H1 (cell line): ENCODE measurements at regions not wholly inside any gene's neighbourhood (a gene's known extent, or its start where the extent isn't known, plus 50 kb on each side); places are given as distances from the start of the nearest gene placed in this dataset.

Experiments
- CTCF ChIA-PET: fragments of 300-600 bp; sonication (Branson Sonifier 250); formaldehyde crosslinking; loops from one replicate; lab custom pipeline; 2021; ENCODE audit not compliant: partially characterized antibody; lab: Charles Lee
- POLR2A ChIA-PET: fragments of 300-600 bp; sonication (Branson Sonifier 250); formaldehyde crosslinking; loops from one replicate; lab custom pipeline; 2021; ENCODE audit warnings: inconsistent platforms; ENCODE audit not compliant: partially characterized antibody; lab: Charles Lee
- DNase-seq, 2 experiments: peaks; one replicate each; pipeline versions ENCODE4 v3.0.0 to v3.0.0-alpha.2; 2010 to 2022; ENCODE audit warnings: low spot score in 2 of 2, low read depth in 1 of 2, mixed read lengths in 1 of 2
- FAIRE-seq: peaks from 2 replicates; lab custom pipeline; 2011; peaks lifted over from hg19 to GRCh38; lab: Jason Lieb, UNC
- H2AFZ ChIP-seq: 2 replicates; pipeline ENCODE4 v1.8.1; 2012; ENCODE audit warnings: low read length, inconsistent platforms
- H2AK5ac ChIP-seq: 2 replicates; pipeline ENCODE4 v1.6.1; 2013; ENCODE audit warnings: low read depth, low read length
- H2BK120ac ChIP-seq: replicated peaks from 2 replicates; pipeline ENCODE3; 2013; ENCODE audit warnings: low read depth, low read length, inconsistent platforms
- H2BK12ac ChIP-seq: 2 replicates; pipeline ENCODE4 v1.6.1; 2013; ENCODE audit warnings: low read depth, low read length
- H2BK15ac ChIP-seq: 2 replicates; pipeline ENCODE4 v1.6.1; 2013; ENCODE audit warnings: low read length
- H2BK20ac ChIP-seq: 2 replicates; pipeline ENCODE4 v1.6.1; 2013; ENCODE audit warnings: low read length
- H2BK5ac ChIP-seq: 2 replicates; pipeline ENCODE4 v1.6.1; 2013; ENCODE audit warnings: low read depth, low read length
- H3K14ac ChIP-seq: 2 replicates; pipeline ENCODE4 v1.6.1; 2013; ENCODE audit warnings: inconsistent platforms; ENCODE audit not compliant: insufficient read length
- H3K18ac ChIP-seq: 2 replicates; pipeline ENCODE4 v1.6.1; 2013; ENCODE audit warnings: low read length; ENCODE audit errors: extremely low read depth
- H3K23ac ChIP-seq: 2 replicates; pipeline ENCODE4 v1.6.1; 2013; ENCODE audit warnings: inconsistent platforms; ENCODE audit not compliant: insufficient read length
- H3K23me2 ChIP-seq: 2 replicates; pipeline ENCODE4 v1.6.1; 2013; ENCODE audit warnings: low read depth, low read length
- H3K27ac ChIP-seq: 2 replicates; pipeline ENCODE4 v1.6.1; 2011; ENCODE audit warnings: low read depth, low read length, inconsistent platforms
- H3K27me3 ChIP-seq, 4 experiments: replicated peaks in 1 of 4; 1 replicate in 1 of 4; 2 replicates in 3 of 4; pipeline versions ENCODE4 v1.6.1 to v1.8.1; 2011 to 2013; ENCODE audit warnings: low read length in 3 of 4, mild to moderate bottlenecking in 3 of 4, inconsistent platforms in 2 of 4, mixed read lengths in 2 of 4, moderate library complexity in 1 of 4; ENCODE audit not compliant: control insufficient read depth in 3 of 4, insufficient read depth in 3 of 4; ENCODE audit errors: extremely low read depth in 1 of 4
- H3K36me3 ChIP-seq, 4 experiments: 2 replicates each; pipeline versions ENCODE4 v1.6.1 to v1.8.1; 2011 to 2013; ENCODE audit warnings: mild to moderate bottlenecking in 4 of 4, low read length in 3 of 4, moderate library complexity in 2 of 4, control low read depth in 1 of 4, inconsistent platforms in 1 of 4; ENCODE audit not compliant: insufficient read depth in 4 of 4, control insufficient read depth in 2 of 4
- H3K4ac ChIP-seq: replicated peaks from 2 replicates; pipeline ENCODE3; 2013; ENCODE audit warnings: low read length, low read depth, mixed read lengths, inconsistent platforms; ENCODE audit not compliant: insufficient read length
- H3K4me1 ChIP-seq, 4 experiments: replicated peaks in 1 of 4; 1 replicate in 1 of 4; 2 replicates in 3 of 4; pipeline versions ENCODE4 v1.6.1 to v1.8.1; 2011 to 2013; ENCODE audit warnings: low read length in 3 of 4, inconsistent platforms in 2 of 4, mixed read lengths in 1 of 4; ENCODE audit not compliant: insufficient read depth in 4 of 4, control insufficient read depth in 3 of 4
- H3K4me2 ChIP-seq, 2 experiments: 2 replicates each; pipeline versions ENCODE4 v1.6.1 to v1.8.1; 2011 to 2013; ENCODE audit warnings: low read depth in 2 of 2, low read length in 2 of 2, control low read depth in 1 of 2, inconsistent platforms in 1 of 2, mild to moderate bottlenecking in 1 of 2; ENCODE audit not compliant: insufficient read depth in 1 of 2
- H3K4me3 ChIP-seq, 4 experiments: fragments of 200-600, 300-600 bp in 1 of 4; sonication (generic), shearing (Covaris generic), sonication (Bioruptor Twin) in 1 of 4; 2 replicates each; pipeline versions ENCODE4 v1.5.1 to v1.8.1; 2011 to 2016; ENCODE audit warnings: low read length in 4 of 4, low read depth in 3 of 4, control low read depth in 2 of 4, inconsistent platforms in 2 of 4, mild to moderate bottlenecking in 2 of 4, mixed read lengths in 1 of 4, moderate library complexity in 1 of 4; ENCODE audit not compliant: insufficient read depth in 2 of 4; ENCODE audit errors: extremely low read depth in 1 of 4
- H3K56ac ChIP-seq: replicated peaks from 2 replicates; pipeline ENCODE3; 2013; ENCODE audit warnings: low read depth, mild to moderate bottlenecking, mixed read lengths, low read length, inconsistent platforms; ENCODE audit not compliant: insufficient read length
- H3K79me1 ChIP-seq: 2 replicates; pipeline ENCODE4 v1.6.1; 2013; ENCODE audit warnings: low read depth, low read length, control low read depth
- H3K79me2 ChIP-seq, 2 experiments: 2 replicates each; pipeline versions ENCODE4 v1.6.1 to v1.8.1; 2012 to 2013; ENCODE audit warnings: low read length in 2 of 2, mild to moderate bottlenecking in 2 of 2, inconsistent platforms in 1 of 2; ENCODE audit not compliant: insufficient read depth in 2 of 2, control insufficient read depth in 1 of 2
- H3K9ac ChIP-seq, 4 experiments: replicated peaks in 1 of 4; 1 replicate in 1 of 4; 2 replicates in 3 of 4; pipeline versions ENCODE4 v1.6.1 to v1.8.1; 2011 to 2013; ENCODE audit warnings: low read depth in 3 of 4, low read length in 3 of 4, control low read depth in 2 of 4, mild to moderate bottlenecking in 2 of 4, moderate library complexity in 2 of 4, inconsistent platforms in 1 of 4; ENCODE audit errors: extremely low read depth in 1 of 4
- H3K9me3 ChIP-seq, 2 experiments: 2 replicates each; pipeline versions ENCODE4 v1.6.1 to v1.8.1; 2012 to 2013; ENCODE audit warnings: mild to moderate bottlenecking in 2 of 2, moderate library complexity in 2 of 2, control low read depth in 1 of 2, inconsistent platforms in 1 of 2, low read depth in 1 of 2, low read length in 1 of 2, mixed read lengths in 1 of 2; ENCODE audit not compliant: insufficient read depth in 2 of 2
- H4K20me1 ChIP-seq, 2 experiments: replicated peaks in 1 of 2; 2 replicates each; pipeline versions ENCODE3 to v1.8.1; 2011 to 2013; ENCODE audit warnings: inconsistent platforms in 2 of 2, low read length in 2 of 2, mild to moderate bottlenecking in 1 of 2; ENCODE audit not compliant: insufficient read depth in 2 of 2, control insufficient read depth in 1 of 2
- H4K5ac ChIP-seq: 2 replicates; pipeline ENCODE4 v1.6.1; 2013; ENCODE audit warnings: low read length, low read depth, mixed read lengths, inconsistent platforms; ENCODE audit not compliant: insufficient read length
- H4K8ac ChIP-seq: 2 replicates; pipeline ENCODE4 v1.8.0; 2013; ENCODE audit warnings: mild to moderate bottlenecking, moderate library complexity, low read length, inconsistent platforms; ENCODE audit not compliant: insufficient read depth; ENCODE audit errors: extremely low read depth
- H4K91ac ChIP-seq: replicated peaks from 2 replicates; pipeline ENCODE3; 2013; ENCODE audit warnings: low read length, mixed read lengths, inconsistent platforms; ENCODE audit not compliant: insufficient read length
- CHD7 ChIP-seq: fragments of 300-600 bp; sonication (generic); IDR thresholded peaks from 2 replicates; pipeline ENCODE4 v1.7.1; 2012; ENCODE audit warnings: low read length, moderate library complexity, mild to moderate bottlenecking, inconsistent platforms; ENCODE audit not compliant: insufficient replicate concordance
- JUND ChIP-seq: IDR thresholded peaks from 2 replicates; pipeline ENCODE4 v1.6.1; 2011; ENCODE audit warnings: mild to moderate bottlenecking, improper control_type of control experiment, low read length

GRCh38 chr1:199698222-199698621 lies 329.3 kb upstream of the NR5A2 start:
- Histone ChIP-seq H3K9me3 (no peaks in the 10 kb centered on the region), H4K91ac (no peak overlapping the region), H3K79me2 (no peaks in the 10 kb centered on the region), H3K56ac (no peak overlapping the region), H3K27me3 (no peaks in the 10 kb centered on the region), H2BK12ac (no peak overlapping the region), H2BK20ac (no peak overlapping the region), H3K4me2 (no peak overlapping the region), H2AK5ac (no peak overlapping the region), H3K9ac (no peak overlapping the region), H3K4me3 (no peak overlapping the region), H3K79me1 (no peaks in the 10 kb centered on the region), H2BK120ac (no peak overlapping the region), H3K18ac (no peak overlapping the region), H3K4me1 (no peaks in the 10 kb centered on the region), H3K23me2 (no peaks in the 10 kb centered on the region; the same call in 1 of the 2 replicates), H4K20me1 (no peaks in the 10 kb centered on the region), H2AFZ (no peak overlapping the region), H3K23ac (no peak overlapping the region), H4K5ac (no peak overlapping the region), H3K27ac (no peak overlapping the region), H3K36me3 (no peaks in the 10 kb centered on the region), H2BK5ac (no peak overlapping the region), H4K8ac (no peak overlapping the region), H3K4ac (no peak overlapping the region), H2BK15ac (no peak overlapping the region), H3K14ac (no peak overlapping the region)
- FAIRE-seq = no peak
- POLR2A ChIA-PET = no interaction called here
- CTCF ChIA-PET = interaction anchor here (0.7 kb wide), 1 partner anchor 173 kb away, joined by 3 read pairs; no protein-coding TSS in a partner anchor
- no peak for DNase-seq
- TF ChIP-seq JUND (no peak), CHD7 (no peak)
